Stimulated activated CD8-positive, alpha-beta memory T cell treated with anti-CD3 and anti-CD28 coated beads, Interleukin-4, amount 100 ng/mL, for 48 hours (primary cell): ENCODE measurements at regions not wholly inside any gene's neighbourhood (a gene's known extent, or its start where the extent isn't known, plus 50 kb on each side); places are given as distances from the start of the nearest gene placed in this dataset.
"Not testable (repeated sequence)": the region's sequence is repeated elsewhere in the genome, so short reads cannot be mapped to it uniquely, and the experiment has no call there.

Experiments used
- DNase-seq: peaks from one replicate; pipeline ENCODE4 v3.0.0-alpha.2; 2020

DNA sequence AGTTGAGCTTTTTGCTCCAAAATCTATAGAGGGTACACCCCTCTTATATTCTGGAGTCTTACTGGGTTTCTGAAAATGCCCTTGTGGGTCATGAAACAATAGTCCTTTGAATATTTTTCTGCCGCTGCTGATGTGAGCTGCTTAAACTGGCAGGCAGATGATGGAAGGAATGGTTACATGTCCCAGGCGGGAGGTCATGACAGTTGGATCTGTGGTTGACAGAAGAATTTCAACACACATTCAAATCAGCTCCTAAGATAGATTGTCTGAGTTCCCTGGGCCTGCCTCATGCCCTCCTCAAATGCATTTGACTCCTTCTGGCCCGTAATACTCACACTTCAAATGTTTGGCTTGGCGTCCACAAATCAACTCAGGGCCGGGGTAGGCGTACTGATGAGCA, 105.0 kb upstream of the IKBKE start:
- DNase-seq: not testable (repeated sequence)

DNA sequence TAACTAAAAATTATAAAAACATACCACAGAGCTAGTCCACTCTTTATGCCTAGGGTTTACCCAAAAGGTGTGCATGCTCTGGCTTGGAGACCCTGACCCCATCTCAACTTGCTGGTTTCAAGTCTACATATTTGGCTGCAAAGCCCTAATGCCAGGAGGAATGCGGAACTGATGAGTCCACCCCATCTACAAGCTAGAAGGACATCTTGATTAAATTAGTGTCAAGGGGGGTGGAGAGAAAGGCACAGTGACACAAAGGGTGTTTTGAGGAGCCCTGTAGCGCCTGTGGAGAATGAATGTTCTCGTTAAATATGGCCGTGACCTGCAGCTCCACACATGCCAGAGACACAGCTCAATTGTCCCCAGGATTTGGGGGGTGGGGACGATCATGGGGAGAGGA, 104.1 kb upstream of the IKBKE start:
- DNase-seq: not testable (repeated sequence)

DNA sequence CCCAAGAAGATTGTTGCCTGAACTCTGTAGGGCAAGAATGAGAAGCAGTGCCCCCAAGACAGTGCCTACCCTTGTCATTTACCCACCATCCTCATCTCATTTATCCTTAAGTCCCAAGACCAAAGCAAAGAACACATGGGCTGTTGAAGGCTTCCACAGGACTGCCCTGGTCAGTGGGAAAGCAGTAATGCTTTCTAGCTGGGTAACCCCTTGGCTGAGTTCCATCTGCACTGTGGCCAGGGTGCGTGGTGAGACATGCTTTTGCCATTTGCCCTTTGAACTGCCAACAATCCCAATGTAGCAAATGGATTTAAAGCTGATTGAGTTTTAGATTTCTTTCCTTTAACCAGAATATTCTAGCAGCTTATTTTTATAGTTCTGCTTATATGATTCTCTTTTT, 103.5 kb upstream of the IKBKE start:
- not testable (repeated sequence) for DNase-seq

DNA sequence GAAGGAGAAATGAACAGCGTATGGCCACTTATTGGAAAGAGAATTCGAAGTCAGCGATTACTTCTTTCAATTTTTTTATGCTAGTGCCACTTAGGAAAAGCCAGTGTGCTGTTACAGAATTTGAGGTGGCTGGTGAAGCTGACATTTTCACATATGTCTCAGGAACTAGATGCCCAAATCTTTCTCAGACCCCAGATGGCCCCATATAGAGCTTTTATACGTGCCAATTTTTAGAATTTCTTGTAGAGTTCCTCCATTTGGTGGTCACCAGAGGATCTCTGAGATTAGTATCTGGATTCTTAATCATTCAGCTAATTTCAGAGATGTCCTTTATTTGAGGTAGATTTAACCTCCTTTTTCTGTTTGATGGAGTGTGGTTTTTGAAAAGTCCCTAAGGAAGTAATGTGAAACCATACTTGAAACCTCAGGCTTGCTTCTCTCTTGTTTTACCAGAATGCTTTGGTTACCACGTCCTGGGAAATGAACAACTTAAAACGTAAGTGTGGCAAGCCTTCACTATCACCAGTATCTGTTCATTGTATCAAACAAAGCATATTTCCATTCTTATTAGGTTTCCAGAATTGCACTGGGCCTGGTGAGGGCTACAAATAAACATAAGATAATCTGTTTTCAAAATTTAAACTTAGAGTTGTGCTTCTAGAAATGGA, 102.2 kb upstream of the IKBKE start:
- DNase-seq: not testable (repeated sequence)

DNA sequence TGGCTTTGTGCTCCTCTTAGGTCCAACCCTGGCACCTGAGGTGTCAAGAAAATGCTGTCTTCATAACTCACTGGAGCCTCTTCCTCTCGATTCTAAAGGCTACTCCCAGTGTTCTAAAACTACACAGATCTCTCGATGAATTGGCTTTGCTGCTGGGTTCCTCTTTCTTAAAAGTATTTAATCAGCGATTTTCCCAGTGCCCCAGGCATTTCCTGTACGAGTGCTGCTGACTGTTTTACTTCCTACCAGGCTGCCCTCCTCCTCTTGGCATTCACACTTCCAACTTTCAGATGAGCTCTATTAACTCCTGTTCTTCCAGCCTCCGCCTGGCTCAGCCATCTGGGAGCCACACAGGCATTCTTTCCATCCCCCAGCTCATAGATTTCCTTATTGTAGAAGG, 95.6 kb upstream of the IKBKE start:
- DNase-seq: not testable (repeated sequence)

DNA sequence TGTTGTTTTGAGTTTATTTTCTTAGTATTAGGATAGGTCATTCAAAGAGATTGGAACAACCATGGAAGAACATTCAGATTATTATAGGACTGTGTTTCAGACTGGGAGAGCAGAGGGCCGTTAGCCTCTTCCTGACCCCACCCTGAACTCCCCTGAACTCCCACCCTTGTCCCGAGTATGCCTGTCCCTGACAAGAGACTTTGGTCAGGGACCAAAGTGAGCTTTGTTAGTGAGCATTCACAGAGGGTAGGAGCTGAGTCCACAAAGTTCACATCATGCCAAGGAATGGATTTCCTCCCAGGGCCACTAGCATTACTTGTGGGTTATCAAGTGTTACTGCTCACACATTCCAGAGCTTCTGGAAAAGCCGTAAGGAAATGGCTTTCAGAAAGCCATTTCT, 94.7 kb upstream of the IKBKE start:
- DNase-seq: not testable (repeated sequence)

GRCh38 chr1:206378506-206378905, 91.8 kb upstream of the IKBKE start:
- DNase-seq: not testable (repeated sequence)

DNA sequence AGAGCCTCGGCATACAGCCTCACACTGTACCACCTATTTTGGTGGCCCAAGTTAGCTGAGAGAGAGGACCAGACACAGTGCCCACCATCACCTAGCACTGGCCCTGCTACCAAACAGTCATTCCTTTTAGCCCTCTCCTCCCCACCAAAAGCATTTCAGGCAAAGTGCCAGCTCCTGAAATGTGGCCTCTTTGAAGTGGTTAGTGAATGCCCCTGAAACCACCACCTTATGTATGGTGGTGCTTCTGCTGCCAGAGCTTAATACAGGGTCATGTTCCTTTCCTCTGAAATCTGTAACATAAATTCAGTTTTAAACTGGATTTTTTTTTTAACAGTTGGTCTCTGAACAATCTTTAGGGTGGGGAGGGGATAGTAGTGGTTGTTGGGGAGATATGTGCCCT, 91.0 kb upstream of the IKBKE start:
- DNase-seq: not testable (repeated sequence)

DNA sequence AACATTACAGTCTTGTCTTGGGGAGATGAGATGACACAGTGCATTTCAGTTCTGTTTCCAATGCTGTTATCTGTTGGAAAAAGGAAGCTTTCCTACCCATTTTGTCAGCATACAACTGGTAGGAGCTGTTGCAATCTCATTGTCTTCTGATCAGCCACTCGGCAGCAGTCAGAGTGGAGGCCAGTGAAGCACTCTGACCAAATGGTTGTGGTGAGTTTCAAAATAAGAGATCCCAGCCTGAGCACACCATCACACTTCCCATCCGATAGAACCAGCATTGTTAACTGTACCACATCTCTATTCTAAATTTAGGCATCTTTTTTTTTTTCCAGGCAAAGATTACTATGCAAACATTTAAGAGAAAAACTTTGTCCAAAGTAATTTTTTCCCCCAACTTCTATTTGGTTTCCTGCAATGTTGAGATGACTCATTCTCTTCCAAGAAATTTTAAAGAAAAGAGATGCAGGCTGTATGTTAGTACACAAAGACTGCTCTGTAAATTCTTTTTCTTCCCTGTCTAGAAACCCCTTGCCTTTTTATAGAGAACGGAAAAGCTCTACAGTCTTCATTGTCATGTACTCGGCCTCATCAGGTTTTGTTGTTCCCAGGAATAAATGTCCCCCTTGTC, 90.0 kb upstream of the IKBKE start:
- DNase-seq: not testable (repeated sequence)

DNA sequence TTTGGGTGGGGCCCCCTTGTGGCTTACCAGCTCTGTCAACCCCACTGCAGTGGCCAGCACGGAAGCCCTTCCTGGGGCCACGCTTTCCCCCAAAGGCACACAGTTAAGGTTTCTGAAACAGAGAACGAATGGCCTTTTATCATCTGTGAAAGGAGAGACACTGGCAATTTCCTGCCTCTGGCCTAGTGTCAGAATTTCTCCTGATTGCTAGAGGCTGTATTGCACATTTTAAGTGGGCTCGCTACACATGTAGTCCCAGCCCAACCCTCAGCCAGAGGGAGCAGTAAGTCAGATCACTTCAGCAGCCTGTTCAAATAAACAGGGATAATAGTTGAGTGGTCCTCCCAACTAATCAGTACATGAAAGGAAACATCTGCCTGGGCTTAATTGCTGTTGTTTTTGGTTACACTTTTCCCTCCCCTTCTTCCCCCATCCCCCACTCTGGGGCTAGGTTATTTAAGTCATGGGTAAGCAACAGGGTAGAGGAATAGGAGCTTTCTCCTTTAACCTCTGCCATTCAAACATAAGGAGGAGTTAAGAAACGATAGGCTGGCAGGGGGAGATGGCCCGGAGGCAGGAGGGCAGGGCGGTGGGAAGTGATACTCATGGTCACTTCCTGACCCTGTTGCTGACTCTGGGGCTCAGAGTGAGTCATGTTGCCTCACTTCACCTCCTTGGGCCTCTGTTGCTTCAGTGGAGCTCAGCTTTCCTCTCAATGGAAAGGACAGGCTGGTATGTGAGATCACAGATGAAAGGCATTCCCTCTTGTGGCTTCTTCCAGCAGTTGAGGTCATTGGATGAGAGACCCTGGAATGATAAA, 89.3 kb upstream of the IKBKE start:
- not testable (repeated sequence) for DNase-seq

DNA sequence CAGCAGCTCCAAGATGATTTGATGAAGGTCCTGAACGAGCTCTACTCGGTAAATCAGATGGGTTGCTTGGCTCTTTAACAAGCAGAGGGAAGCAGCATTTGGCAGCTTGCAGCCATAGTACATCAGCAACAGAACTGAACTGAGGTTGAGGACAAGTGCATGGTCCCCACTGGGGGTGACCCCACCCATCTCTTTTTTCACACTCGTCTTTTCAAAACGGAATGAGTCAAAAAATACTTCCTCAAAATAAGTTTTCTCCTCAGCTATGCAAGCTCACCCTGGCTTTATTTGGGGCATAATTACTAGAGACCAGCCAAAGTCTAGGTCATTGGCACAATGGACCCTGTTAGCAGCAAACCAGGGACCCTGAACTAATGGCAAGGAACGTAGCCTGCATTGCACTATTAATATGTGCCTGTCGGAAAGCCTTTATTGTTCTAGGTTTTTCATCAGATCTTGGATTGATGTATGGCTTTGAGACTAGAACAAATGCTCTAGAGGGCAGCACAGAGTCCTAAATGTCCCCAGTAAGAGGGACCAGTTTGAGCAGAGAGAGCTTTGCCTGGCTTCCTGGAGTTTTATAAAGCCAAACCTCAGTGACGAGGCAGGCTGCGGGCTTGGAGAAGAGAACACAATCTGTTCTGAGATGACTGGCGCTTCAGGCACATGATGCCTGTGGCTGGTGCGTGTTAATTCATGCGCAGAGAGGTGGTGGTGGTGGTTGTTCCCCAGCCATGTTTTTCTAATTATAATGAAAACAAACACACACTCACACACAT, 86.1 kb upstream of the IKBKE start:
- peak; percentile 29 for DNase-seq

- not testable (repeated sequence) for DNase-seq
These were observed 85.4 kb upstream of the IKBKE start for GRCh38 chr1:206384891-206385290.

DNA sequence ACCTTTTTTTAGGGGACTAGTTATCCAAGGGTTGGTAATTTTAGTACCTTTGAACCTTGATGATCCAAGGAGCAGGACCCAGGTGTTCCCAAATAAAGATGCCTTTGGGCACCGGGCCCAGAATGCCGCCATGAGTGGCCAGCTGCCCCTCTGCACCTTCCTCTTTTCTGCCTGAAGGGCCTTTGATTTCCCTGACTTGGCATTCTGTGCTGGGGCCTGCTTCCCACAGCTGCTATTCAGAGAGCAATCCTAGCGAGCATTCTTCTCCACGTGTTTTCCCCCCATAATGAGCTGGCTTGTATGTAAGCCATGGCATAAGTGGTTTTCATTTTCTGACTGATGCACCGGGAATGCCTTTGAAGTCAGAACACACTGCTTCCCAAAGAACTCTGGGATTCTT, 82.6 kb upstream of the IKBKE start:
- not testable (repeated sequence) for DNase-seq

DNA sequence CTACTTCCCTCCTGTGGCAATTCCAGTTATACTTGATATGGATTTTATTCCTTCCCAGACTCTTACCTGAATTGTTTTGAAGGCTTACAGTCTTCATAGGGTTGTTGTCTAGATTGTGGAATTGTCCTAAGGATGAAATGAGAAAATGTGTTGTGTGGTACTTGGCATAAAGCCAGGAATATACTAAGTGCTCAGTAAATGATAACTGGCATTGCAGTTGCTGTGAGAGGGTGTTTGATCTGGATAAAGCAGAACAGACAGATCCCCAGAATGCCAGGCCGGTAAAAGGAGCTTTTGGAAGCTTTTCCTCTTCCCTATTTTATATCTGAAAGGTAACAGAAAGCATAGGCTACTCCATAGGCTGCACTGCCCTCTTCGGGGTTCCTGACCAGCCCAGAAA, 78.4 kb upstream of the IKBKE start:
- not testable (repeated sequence) for DNase-seq

GRCh38 chr1:206397501-206397900, 72.8 kb upstream of the IKBKE start:
- DNase-seq: not testable (repeated sequence)

GRCh38 chr1:206398261-206398660, 72.0 kb upstream of the IKBKE start:
- not testable (repeated sequence) for DNase-seq

- DNase-seq: not testable (repeated sequence)
These were observed 66.5 kb upstream of the IKBKE start for GRCh38 chr1:206403612-206404307.

DNA sequence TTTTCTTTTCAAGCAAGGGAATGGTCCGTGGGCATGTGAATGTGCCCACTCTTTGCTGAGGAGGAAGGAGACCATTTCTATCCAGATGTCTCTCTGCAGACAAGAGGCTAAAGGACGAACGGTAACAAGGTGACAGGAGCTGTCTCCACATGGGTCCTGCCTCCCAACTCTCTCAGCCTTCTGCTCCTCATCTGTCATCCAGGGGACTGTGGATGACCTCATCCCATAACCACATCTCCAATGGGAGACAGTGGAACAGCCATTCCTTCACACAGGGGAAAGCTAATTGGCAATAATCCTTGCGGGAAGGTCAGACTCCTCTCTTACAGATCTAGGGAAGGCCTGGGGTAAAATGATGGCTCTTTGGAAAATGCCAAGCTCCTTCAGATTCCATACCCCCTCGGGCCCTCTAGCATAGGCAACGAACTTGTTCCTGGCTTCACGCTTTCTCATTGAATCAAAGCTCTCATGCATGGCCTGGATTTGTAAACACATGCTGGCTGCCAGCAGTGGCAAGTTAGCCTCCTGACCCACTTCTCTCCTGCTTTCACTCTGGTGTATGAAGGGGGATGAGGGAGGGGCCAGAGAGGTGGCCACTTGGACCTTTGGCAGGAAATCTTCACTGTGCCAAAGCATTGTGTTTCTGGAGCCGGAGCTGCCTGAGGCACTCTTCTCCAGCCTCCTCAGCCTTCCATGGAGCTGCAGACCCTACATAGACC, 65.8 kb upstream of the IKBKE start:
- not testable (repeated sequence) for DNase-seq

DNA sequence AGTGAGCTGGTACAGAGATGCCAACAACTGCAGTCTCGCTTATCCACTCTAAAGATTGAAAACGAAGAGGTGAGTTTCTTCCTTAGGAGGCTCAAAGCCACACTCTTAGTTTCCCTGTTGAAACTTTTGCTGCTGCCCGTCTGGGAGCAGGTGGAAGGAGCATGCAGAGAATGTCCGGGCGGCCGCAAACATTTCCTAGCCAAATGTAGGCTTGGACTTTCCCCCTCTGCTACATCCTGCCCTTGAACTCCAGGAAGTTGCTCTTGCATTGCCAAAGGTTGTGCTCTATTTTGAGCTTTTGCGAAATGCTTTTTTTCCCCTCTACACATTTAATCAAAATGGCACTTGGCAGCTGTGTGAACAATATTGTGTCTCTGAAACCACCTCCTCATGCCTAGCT, 65.0 kb upstream of the IKBKE start:
- DNase-seq: not testable (repeated sequence)

- DNase-seq: not testable (repeated sequence)
These were observed 61.6 kb upstream of the IKBKE start for GRCh38 chr1:206408371-206409288.
